ENCODE measurements at regions not wholly inside any gene's neighbourhood (a gene's known extent, or its start where the extent isn't known, plus 50 kb on each side); places are given as distances from the start of the nearest gene placed in this dataset.

- TF ChIP-seq CTCF (IDR thresholded peaks at IDR 0.05; ENCODE audit: borderline replicate concordance, extremely low read depth, low read length, poor library complexity, severe bottlenecking) (no peak), EZH2 (IDR thresholded peaks at IDR 0.05; ENCODE audit: borderline replicate concordance, low read depth, low read length, severe bottlenecking) (no peak)
- peak overlapping the region; percentile 41 for H3K9ac ChIP-seq (ENCODE audit: low read depth, low read length)
Observed at GRCh38 chr10:31708046-31708445, 220.6 kb downstream of the ARHGAP12 start.

GRCh38 chr10:31707093-31708039 lies 221.3 kb downstream of the ARHGAP12 start:
- peak overlapping the region; percentile 75 for H3K27ac ChIP-seq (ENCODE audit: low read length)
- H3K4me2 ChIP-seq (ENCODE audit: insufficient read depth, low read length): peak overlapping the region; percentile 50
- H2AFZ ChIP-seq (ENCODE audit: low read depth, low read length): peak overlapping the region; percentile 66

More at GRCh38 chr10:31708046-31708445, 220.6 kb downstream of the ARHGAP12 start:
- H3K79me2 ChIP-seq (ENCODE audit: insufficient read depth, low read length): no peaks in the 10 kb centered on the region
- H3K27me3 ChIP-seq (ENCODE audit: insufficient read depth, low read length, poor library complexity): no peaks in the 10 kb centered on the region
- peak overlapping the region; percentile 75 for H3K27ac ChIP-seq (ENCODE audit: low read length)
- H3K4me1 ChIP-seq (ENCODE audit: insufficient read depth, low read length): peaks cover 20% of the 10 kb centered on the region
- peaks cover 15% of the 10 kb centered on the region for H3K9me3 ChIP-seq (ENCODE audit: insufficient read depth, low read length, severe bottlenecking)
- H3K4me3 ChIP-seq (ENCODE audit: low read depth in 1 of 2, low read length in 2 of 2): no peak overlapping the region
- H4K20me1 ChIP-seq (ENCODE audit: insufficient read depth, low read length): no peaks in the 10 kb centered on the region
- peak overlapping the region; percentile 50 for H3K4me2 ChIP-seq (ENCODE audit: insufficient read depth, low read length)
- DNase-seq (no peak), ATAC-seq (ENCODE audit: insufficient read depth, low read depth) (peak; percentile 29; the same call in 2 of the 3 replicates)
- H3K36me3 ChIP-seq (ENCODE audit: insufficient read depth, low read length): no peaks in the 10 kb centered on the region
- H2AFZ ChIP-seq (ENCODE audit: low read depth, low read length): peak overlapping the region; percentile 66

GRCh38 chr10:31706464-31707092 lies 222.1 kb downstream of the ARHGAP12 start:
- Histone ChIP-seq H3K9me3 (ENCODE audit: insufficient read depth, low read length, severe bottlenecking) (peaks cover 12% of the 10 kb centered on the region), H3K36me3 (ENCODE audit: insufficient read depth, low read length) (no peaks in the 10 kb centered on the region), H3K27me3 (ENCODE audit: insufficient read depth, low read length, poor library complexity) (no peaks in the 10 kb centered on the region), H3K27ac (ENCODE audit: low read length) (peak overlapping the region; percentile 75; the same call in 1 of the 2 replicates), H3K4me1 (ENCODE audit: insufficient read depth, low read length) (peaks cover 20% of the 10 kb centered on the region), H3K4me3 (ENCODE audit: low read depth in 1 of 2, low read length in 2 of 2) (no peak overlapping the region), H4K20me1 (ENCODE audit: insufficient read depth, low read length) (no peaks in the 10 kb centered on the region), H3K9ac (ENCODE audit: low read depth, low read length) (no peak overlapping the region), H2AFZ (ENCODE audit: low read depth, low read length) (peak overlapping the region; percentile 66; the same call in 1 of the 2 replicates), H3K79me2 (ENCODE audit: insufficient read depth, low read length) (no peaks in the 10 kb centered on the region), H3K4me2 (ENCODE audit: insufficient read depth, low read length) (no peak overlapping the region)
- no peak for ATAC-seq (ENCODE audit: insufficient read depth, low read depth)
- DNase-seq: no peak
- TF ChIP-seq CTCF (IDR thresholded peaks at IDR 0.05; ENCODE audit: borderline replicate concordance, extremely low read depth, low read length, poor library complexity, severe bottlenecking) (no peak), EZH2 (IDR thresholded peaks at IDR 0.05; ENCODE audit: borderline replicate concordance, low read depth, low read length, severe bottlenecking) (no peak)

More at GRCh38 chr10:31707093-31708039, 221.3 kb downstream of the ARHGAP12 start:
- no peaks in the 10 kb centered on the region for H3K36me3 ChIP-seq (ENCODE audit: insufficient read depth, low read length)
- peaks cover 20% of the 10 kb centered on the region for H3K4me1 ChIP-seq (ENCODE audit: insufficient read depth, low read length)
- TF ChIP-seq EZH2 (IDR thresholded peaks at IDR 0.05; ENCODE audit: borderline replicate concordance, low read depth, low read length, severe bottlenecking) (no peak), CTCF (IDR thresholded peaks at IDR 0.05; ENCODE audit: borderline replicate concordance, extremely low read depth, low read length, poor library complexity, severe bottlenecking) (no peak)
- ATAC-seq (ENCODE audit: insufficient read depth, low read depth) (peak; percentile 92), DNase-seq (peak; percentile 64)
- H3K4me3 ChIP-seq (ENCODE audit: low read depth in 1 of 2, low read length in 2 of 2): no peak overlapping the region
- H4K20me1 ChIP-seq (ENCODE audit: insufficient read depth, low read length): no peaks in the 10 kb centered on the region
- no peaks in the 10 kb centered on the region for H3K79me2 ChIP-seq (ENCODE audit: insufficient read depth, low read length)
- H3K27me3 ChIP-seq (ENCODE audit: insufficient read depth, low read length, poor library complexity): no peaks in the 10 kb centered on the region
- H3K9ac ChIP-seq (ENCODE audit: low read depth, low read length): peak overlapping the region; percentile 41
- H3K9me3 ChIP-seq (ENCODE audit: insufficient read depth, low read length, severe bottlenecking): peaks cover 15% of the 10 kb centered on the region
